BJ (cell line): ENCODE measurements at regions not wholly inside any gene's neighbourhood (a gene's known extent, or its start where the extent isn't known, plus 50 kb on each side); places are given as distances from the start of the nearest gene placed in this dataset.

ENCODE experiments used
- CTCF ChIA-PET: fragments of 350-600 bp; formaldehyde crosslinking; extraction: SDS; loops from one replicate; lab custom pipeline; 2021; ENCODE audit warnings: antibody characterized with exemption, inconsistent platforms; lab: Yijun Ruan, JAX
- POLR2A ChIA-PET: fragments of 300-600 bp; sonication (Branson Sonifier 250); formaldehyde crosslinking; extraction: SDS; loops from one replicate; lab custom pipeline; 2021; ENCODE audit warnings: antibody characterized with exemption; lab: Charles Lee
- DNase-seq: peaks from one replicate; pipeline ENCODE4 v3.0.0-alpha.2; 2011; ENCODE audit warnings: low read depth
- H3K27me3 ChIP-seq: 2 replicates; pipeline ENCODE4 v1.6.0; 2011; ENCODE audit warnings: low read length; ENCODE audit not compliant: control insufficient read depth, insufficient read depth
- H3K36me3 ChIP-seq: 2 replicates; pipeline ENCODE4 v1.5.1; 2011; ENCODE audit warnings: low read length; ENCODE audit not compliant: control insufficient read depth, insufficient read depth
- H3K4me3 ChIP-seq: 2 replicates; pipeline ENCODE4 v1.5.1; 2011; ENCODE audit warnings: low read depth, mild to moderate bottlenecking, control low read depth, low read length
- TF ChIP-seq, protein P1 (sequence below): IDR thresholded peaks from 2 replicates; pipeline ENCODE4 v1.5.1; 2011; ENCODE audit warnings: low read depth, mild to moderate bottlenecking, control low read depth, inconsistent platforms, low read length, moderate library complexity; ENCODE audit not compliant: insufficient read depth

DNA sequence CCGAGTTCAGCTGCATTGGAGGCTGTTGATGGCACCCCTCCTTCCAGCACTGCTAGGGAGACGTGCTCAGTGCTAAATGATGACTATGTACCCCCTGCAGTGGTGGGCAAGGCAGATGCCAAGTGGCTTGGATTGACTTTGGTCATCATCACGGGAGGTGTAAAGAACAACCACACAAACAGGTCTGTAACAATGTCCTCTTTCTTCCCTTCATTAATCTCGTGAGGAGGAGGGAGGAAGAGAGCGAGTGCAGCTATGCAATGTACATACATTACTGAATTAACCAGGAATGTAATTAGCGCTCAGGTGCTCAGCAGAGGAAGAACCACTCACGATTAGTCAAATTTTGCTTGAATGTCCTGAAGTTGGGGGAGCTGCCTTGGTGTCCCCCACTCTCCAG is 173.9 kb upstream of the SKOR2 start:
- POLR2A ChIA-PET, result no interaction called here
- TF ChIP-seq, protein P1, sequence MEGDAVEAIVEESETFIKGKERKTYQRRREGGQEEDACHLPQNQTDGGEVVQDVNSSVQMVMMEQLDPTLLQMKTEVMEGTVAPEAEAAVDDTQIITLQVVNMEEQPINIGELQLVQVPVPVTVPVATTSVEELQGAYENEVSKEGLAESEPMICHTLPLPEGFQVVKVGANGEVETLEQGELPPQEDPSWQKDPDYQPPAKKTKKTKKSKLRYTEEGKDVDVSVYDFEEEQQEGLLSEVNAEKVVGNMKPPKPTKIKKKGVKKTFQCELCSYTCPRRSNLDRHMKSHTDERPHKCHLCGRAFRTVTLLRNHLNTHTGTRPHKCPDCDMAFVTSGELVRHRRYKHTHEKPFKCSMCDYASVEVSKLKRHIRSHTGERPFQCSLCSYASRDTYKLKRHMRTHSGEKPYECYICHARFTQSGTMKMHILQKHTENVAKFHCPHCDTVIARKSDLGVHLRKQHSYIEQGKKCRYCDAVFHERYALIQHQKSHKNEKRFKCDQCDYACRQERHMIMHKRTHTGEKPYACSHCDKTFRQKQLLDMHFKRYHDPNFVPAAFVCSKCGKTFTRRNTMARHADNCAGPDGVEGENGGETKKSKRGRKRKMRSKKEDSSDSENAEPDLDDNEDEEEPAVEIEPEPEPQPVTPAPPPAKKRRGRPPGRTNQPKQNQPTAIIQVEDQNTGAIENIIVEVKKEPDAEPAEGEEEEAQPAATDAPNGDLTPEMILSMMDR, result no peak
- H3K27me3 ChIP-seq, result no peaks in the 10 kb centered on the region
- DNase-seq, result no peak
- no peaks in the 10 kb centered on the region for H3K36me3 ChIP-seq
- CTCF ChIA-PET, result no interaction called here
- H3K4me3 ChIP-seq, result no peak overlapping the region

DNA sequence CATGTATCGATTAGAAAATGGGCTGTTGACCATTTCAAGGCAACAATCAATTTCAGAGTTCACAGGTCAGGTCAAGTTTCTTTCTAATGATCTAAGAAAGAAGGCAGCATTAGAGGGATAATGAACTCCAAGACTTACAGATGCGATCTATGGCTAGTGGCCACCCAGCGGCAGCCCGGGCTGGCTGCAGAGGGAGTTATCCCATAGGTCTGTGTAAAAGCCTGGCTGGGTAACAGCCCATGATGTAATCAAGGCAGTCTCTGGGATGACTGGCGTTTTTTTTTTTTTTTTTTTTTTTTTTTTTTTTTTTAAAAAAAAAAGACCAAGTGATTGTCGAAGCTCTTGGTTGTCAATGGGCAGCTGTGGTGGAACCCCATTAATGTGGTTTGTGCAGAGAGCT is 171.1 kb upstream of the SKOR2 start:
- TF ChIP-seq, protein P1, result no peak
- no peaks in the 10 kb centered on the region for H3K36me3 ChIP-seq
- no peak for DNase-seq
- POLR2A ChIA-PET, result no interaction called here
- no peaks in the 10 kb centered on the region for H3K27me3 ChIP-seq
- CTCF ChIA-PET, result no interaction called here
- H3K4me3 ChIP-seq, result no peak overlapping the region

DNA sequence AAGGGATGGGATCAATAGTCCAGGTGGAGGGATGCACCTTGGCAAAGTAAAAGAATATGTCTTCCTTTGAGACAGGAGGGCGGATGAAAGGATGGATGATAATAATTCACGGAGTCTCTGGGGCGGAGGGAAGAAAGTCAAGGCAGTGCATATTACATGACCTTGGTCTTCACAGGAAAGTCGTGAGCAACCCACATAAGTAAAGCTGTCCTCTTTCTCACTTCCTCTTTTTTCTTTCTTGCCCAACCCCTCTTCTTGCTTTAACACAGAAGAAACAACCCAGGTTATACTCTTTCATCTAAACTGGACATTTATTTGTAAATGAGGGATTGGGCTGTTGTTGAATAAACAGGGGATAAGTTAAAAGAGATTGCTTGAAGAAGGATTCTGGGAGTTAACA is 168.7 kb upstream of the SKOR2 start:
- Histone ChIP-seq H3K4me3 (no peak overlapping the region), H3K36me3 (no peaks in the 10 kb centered on the region), H3K27me3 (no peaks in the 10 kb centered on the region)
- TF ChIP-seq, protein P1, result no peak
- ChIA-PET POLR2A (no interaction called here), CTCF (no interaction called here)
- no peak for DNase-seq

DNA sequence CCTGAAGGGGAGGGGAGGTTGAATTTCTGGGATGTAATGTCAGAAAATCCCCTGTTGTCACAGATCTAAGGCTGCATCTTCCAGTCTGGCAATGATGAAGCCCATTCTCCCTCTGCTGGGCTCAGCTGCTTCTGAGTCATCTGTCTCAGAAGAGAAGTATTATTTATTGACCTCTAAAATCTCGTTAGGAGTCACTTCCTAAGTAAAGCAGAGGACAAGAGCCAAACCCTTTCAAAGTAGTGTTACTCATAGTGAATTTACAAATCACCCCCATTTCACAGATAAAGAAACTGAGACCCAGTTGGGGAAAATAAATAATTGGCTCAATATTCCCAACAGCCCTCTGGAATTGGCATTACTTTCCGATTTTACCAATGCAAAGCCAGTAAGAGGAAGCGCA is 167.3 kb upstream of the SKOR2 start:
- TF ChIP-seq, protein P1, result no peak
- H3K36me3 ChIP-seq, result no peaks in the 10 kb centered on the region
- ChIA-PET POLR2A (interaction anchor here (0.6 kb wide), 1 partner anchor 26 kb away, joined by 3 read pairs; no protein-coding TSS in a partner anchor), CTCF (no interaction called here)
- DNase-seq, result peak; percentile 26
- no peaks in the 10 kb centered on the region for H3K27me3 ChIP-seq
- no peak overlapping the region for H3K4me3 ChIP-seq

DNA sequence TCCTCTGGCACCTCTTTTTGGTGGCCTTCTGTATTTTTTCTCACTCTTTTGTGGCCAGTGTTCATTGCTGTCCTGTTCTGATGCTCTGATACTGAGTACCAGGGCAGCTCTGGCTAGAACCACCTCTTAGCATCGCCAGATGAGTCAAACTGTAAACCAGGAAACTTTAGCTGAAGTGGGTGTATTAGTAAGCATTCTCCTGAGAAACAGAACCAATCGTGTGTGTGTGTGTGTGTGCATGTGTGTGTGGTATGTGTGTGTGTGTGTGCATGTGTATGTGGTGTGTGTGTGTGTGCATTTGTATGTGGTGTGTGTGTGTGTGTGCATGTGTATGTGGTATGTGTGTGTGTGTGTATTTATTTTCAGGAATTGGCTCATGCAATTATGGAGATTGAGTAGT is 166.3 kb upstream of the SKOR2 start:
- Histone ChIP-seq H3K36me3 (no peaks in the 10 kb centered on the region), H3K27me3 (no peaks in the 10 kb centered on the region), H3K4me3 (no peak overlapping the region)
- POLR2A ChIA-PET, result no interaction called here
- DNase-seq, result no peak
- TF ChIP-seq, protein P1, result no peak
- CTCF ChIA-PET, result no interaction called here
